Body of pancreas (tissue), 4 donors: ENCODE measurements at regions not wholly inside any gene's neighbourhood (a gene's known extent, or its start where the extent isn't known, plus 50 kb on each side); places are given as distances from the start of the nearest gene placed in this dataset.

ENCODE experiments used
- ATAC-seq: fragments of 150-250 bp; one replicate; pipeline ENCODE4 v1.9.1; 2016
- DNase-seq, 4 donors: peaks; one replicate each; pipeline ENCODE4 v3.0.0-alpha.2; 2019
- H3K27ac ChIP-seq, 4 donors: fragments of 200-600 bp; sonication (generic); 1 replicate in 3 of 4; 2 replicates in 1 of 4; pipeline versions ENCODE4 v1.5.1 to v1.6.1; 2016 to 2019; ENCODE audit warnings: mild to moderate bottlenecking in 1 of 4, mixed read lengths in 1 of 4, moderate library complexity in 1 of 4
- H3K27me3 ChIP-seq, 2 donors: fragments of 200-600 bp; sonication (generic); one replicate each; pipeline ENCODE4 v1.6.0; 2016; ENCODE audit warnings: mild to moderate bottlenecking in 1 of 2
- H3K36me3 ChIP-seq, 2 donors: fragments of 200-600 bp; sonication (generic); replicated peaks in 1 of 2; 2 replicates each; pipeline ENCODE4 v1.5.1; 2016; ENCODE audit warnings: low read depth in 2 of 2; ENCODE audit not compliant: insufficient read depth in 1 of 2
- H3K4me1 ChIP-seq: fragments of 200-600 bp; sonication (generic); one replicate; pipeline ENCODE4 v1.6.0; 2016
- H3K4me3 ChIP-seq, 2 donors: fragments of 200-600 bp; sonication (generic); 1 replicate in 1 of 2; 2 replicates in 1 of 2; pipeline ENCODE4 v1.5.1; 2016 to 2019
- H3K9me3 ChIP-seq, 3 donors: fragments of 200-600 bp; sonication (generic); 1 replicate in 2 of 3; 2 replicates in 1 of 3; pipeline ENCODE4 v1.5.1; 2016
- POLR2A ChIP-seq, 3 donors: fragments of 450-650 bp; IDR thresholded peaks; one replicate each; pipeline ENCODE4 v1.6.1; 2016; ENCODE audit warnings: antibody characterized with exemption in 3 of 3, mild to moderate bottlenecking in 2 of 3
- WGBS, 2 donors: methylation state at CpG; one replicate each; pipeline ENCODE4 v1.1.5; 2017; 5-methylcytosine and 5-hydroxymethylcytosine counted together
- intact Hi-C: fragments of 100-400 bp; cut with DNase I; formaldehyde crosslinking; loops from one replicate; pipeline ENCODE4 v1.15.1; 2023
- TF ChIP-seq, protein P1 (sequence below), 7 experiments: fragments of 450-650 bp in 4 of 7; fragments of 200-600 bp in 3 of 7; sonication (generic) in 3 of 7; IDR thresholded peaks; one replicate each; pipeline ENCODE4 v1.5.1; 2016 to 2019; ENCODE audit warnings: antibody characterized with exemption in 7 of 7

DNA sequence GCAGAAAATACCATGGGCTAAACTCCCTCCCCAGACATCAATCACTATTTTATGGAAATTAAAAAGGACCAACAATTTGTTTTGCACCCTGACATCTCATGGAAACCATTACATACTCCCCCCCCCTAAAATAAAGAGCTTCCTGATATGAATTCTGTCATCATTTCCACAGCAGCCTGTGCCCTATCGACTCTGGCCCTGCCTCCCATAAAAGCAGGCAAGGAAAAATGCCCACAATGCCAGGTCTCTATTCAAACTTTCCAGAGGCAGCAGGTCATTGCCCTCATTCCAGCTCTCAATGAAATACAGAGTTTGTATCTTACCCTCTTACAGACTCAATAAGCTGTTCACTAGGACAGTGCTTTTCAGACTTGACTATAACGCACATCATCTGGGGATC is 254.4 kb upstream of the TANK start:
- no peak overlapping the region for H3K4me3 ChIP-seq
- no peaks in the 10 kb centered on the region for H3K36me3 ChIP-seq
- intact Hi-C loops, result no loop called here
- no peaks in the 10 kb centered on the region for H3K9me3 ChIP-seq
- no peak for TF ChIP-seq POLR2A (IDR thresholded peaks at IDR 0.05)
- TF ChIP-seq, protein P1, sequence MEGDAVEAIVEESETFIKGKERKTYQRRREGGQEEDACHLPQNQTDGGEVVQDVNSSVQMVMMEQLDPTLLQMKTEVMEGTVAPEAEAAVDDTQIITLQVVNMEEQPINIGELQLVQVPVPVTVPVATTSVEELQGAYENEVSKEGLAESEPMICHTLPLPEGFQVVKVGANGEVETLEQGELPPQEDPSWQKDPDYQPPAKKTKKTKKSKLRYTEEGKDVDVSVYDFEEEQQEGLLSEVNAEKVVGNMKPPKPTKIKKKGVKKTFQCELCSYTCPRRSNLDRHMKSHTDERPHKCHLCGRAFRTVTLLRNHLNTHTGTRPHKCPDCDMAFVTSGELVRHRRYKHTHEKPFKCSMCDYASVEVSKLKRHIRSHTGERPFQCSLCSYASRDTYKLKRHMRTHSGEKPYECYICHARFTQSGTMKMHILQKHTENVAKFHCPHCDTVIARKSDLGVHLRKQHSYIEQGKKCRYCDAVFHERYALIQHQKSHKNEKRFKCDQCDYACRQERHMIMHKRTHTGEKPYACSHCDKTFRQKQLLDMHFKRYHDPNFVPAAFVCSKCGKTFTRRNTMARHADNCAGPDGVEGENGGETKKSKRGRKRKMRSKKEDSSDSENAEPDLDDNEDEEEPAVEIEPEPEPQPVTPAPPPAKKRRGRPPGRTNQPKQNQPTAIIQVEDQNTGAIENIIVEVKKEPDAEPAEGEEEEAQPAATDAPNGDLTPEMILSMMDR (IDR thresholded peaks at IDR 0.05), result no peak
- H3K4me1 ChIP-seq, result no peaks in the 10 kb centered on the region
- DNase-seq, result no peak
- H3K27me3 ChIP-seq, result no peaks in the 10 kb centered on the region
- no peak overlapping the region for H3K27ac ChIP-seq
- 79 to 92% methylated on average over 2 of the region's 2 CpGs for WGBS, 2 donors
- no peak for ATAC-seq

DNA sequence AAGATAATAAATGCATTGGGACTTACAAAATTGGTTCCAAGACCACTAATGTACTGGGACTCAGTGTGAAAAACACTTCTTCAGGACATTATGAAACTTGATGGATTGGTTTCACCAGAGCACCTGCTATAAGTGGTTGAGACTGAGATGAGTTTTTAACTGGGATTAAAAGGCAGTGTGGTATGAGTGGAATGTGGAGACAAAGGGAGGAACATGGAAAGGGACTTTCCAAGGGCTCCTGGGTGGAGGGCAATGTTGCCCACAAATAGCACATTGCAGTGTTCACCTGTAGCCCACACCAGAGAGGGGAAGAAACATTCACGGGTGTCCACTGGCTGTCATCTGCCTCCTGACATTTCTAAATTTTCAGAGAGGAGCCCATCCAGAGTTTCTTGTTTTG is 253.3 kb upstream of the TANK start:
- H3K27me3 ChIP-seq, result no peaks in the 10 kb centered on the region
- peak; percentile 38 for ATAC-seq
- H3K4me3 ChIP-seq, result no peak overlapping the region
- H3K27ac ChIP-seq, result no peak overlapping the region
- no peak for DNase-seq
- TF ChIP-seq POLR2A (IDR thresholded peaks at IDR 0.05), result no peak
- TF ChIP-seq, protein P1 (IDR thresholded peaks at IDR 0.05), result no peak
- H3K36me3 ChIP-seq, result no peaks in the 10 kb centered on the region
- H3K4me1 ChIP-seq, result no peaks in the 10 kb centered on the region
- H3K9me3 ChIP-seq, result no peaks in the 10 kb centered on the region
- intact Hi-C loops, result no loop called here
- 22 to 52% methylated on average over 1 of the region's 1 CpG for WGBS, 2 donors

DNA sequence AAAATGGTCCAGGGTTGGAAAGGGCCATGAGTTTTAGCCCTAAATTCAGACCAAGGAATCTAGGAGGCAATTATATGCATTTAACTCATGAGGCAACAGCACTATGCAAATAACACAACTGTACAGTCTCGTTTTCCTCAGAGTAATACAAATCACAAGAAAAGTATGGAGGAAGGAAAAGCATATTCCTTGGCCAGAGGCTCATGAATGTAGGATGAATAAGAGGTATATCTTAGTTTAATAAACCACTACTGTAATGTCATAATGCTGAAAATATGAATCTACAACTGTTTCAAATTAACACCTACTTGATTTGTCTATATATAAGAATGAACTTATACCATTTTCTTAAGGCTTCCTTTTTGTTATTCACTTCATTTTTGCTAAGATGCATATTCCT is 252.5 kb upstream of the TANK start:
- DNase-seq (no peak), ATAC-seq (no peak)
- TF ChIP-seq POLR2A (IDR thresholded peaks at IDR 0.05), result no peak
- TF ChIP-seq, protein P1 (IDR thresholded peaks at IDR 0.05), result no peak
- no peaks in the 10 kb centered on the region for H3K9me3 ChIP-seq
- no peaks in the 10 kb centered on the region for H3K27me3 ChIP-seq
- no peak overlapping the region for H3K27ac ChIP-seq
- no peaks in the 10 kb centered on the region for H3K4me1 ChIP-seq
- no peaks in the 10 kb centered on the region for H3K36me3 ChIP-seq
- no peak overlapping the region for H3K4me3 ChIP-seq
- WGBS, 2 donors, result 61 to 65% methylated on average over 1 of the region's 1 CpG
- intact Hi-C loops, result no loop called here

DNA sequence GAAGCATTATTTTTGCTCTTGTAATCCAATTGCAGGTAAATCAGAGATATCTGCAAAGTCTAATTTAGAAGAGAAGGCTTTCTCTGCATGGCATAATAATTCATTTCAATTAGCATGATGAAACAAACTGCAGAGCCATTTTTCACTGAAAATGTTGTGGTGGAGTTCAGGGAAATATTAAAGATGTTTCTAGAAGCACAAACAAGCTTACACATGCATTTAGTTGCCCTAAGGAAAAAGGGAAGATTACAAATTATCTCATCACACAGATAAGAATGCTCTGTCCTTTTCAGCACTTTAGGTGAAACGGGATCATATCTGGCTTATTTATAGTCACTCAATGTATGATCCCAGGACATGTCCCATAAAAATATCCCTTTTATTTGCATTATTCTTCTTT is 252.1 kb upstream of the TANK start:
- no peak for DNase-seq
- intact Hi-C loops, result no loop called here
- H3K36me3 ChIP-seq, result no peaks in the 10 kb centered on the region
- H3K9me3 ChIP-seq, result no peaks in the 10 kb centered on the region
- TF ChIP-seq POLR2A (IDR thresholded peaks at IDR 0.05), result no peak
- TF ChIP-seq, protein P1 (IDR thresholded peaks at IDR 0.05), result no peak
- H3K4me1 ChIP-seq, result no peaks in the 10 kb centered on the region
- no peak overlapping the region for H3K27ac ChIP-seq
- no peak overlapping the region for H3K4me3 ChIP-seq
- 48 to 61% methylated on average over 1 of the region's 1 CpG for WGBS, 2 donors
- H3K27me3 ChIP-seq, result no peaks in the 10 kb centered on the region
- ATAC-seq, result no peak

DNA sequence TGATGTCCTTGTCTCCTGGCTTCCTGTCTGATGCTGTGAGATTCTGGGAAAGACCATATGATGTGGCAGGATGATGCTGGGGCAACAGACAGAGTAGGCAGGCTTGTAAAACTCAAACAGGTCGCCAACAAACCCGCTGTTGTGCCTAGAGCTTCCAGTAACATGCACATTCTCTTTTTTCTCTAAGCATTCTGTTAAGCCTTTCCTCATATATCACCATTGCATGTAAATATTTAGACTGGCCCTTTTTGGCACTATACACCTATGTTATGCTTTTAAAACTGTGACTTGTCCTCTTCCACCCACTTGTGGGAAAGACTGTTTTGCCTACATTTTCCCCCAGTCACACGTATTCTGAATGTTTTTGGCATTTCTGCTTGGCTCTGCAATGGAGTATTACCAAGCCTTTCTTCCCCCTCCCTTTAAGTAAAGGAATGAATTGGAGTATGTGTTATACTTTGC is 250.4 kb upstream of the TANK start:
- H3K4me1 ChIP-seq, result no peaks in the 10 kb centered on the region
- WGBS, 2 donors, result 72 to 79% methylated on average over 3 of the region's 3 CpGs
- H3K27me3 ChIP-seq, result no peaks in the 10 kb centered on the region
- H3K27ac ChIP-seq, result no peak overlapping the region
- H3K9me3 ChIP-seq, result no peaks in the 10 kb centered on the region
- DNase-seq (no peak), ATAC-seq (no peak)
- TF ChIP-seq, protein P1 (IDR thresholded peaks at IDR 0.05), result no peak
- no peak for TF ChIP-seq POLR2A (IDR thresholded peaks at IDR 0.05)
- no peak overlapping the region for H3K4me3 ChIP-seq
- H3K36me3 ChIP-seq, result no peaks in the 10 kb centered on the region
- intact Hi-C loops, result no loop called here
